B cell (primary cell): ENCODE measurements at regions not wholly inside any gene's neighbourhood (a gene's known extent, or its start where the extent isn't known, plus 50 kb on each side); places are given as distances from the start of the nearest gene placed in this dataset.
"Not testable (repeated sequence)": the region's sequence is repeated elsewhere in the genome, so short reads cannot be mapped to it uniquely, and the experiment has no call there.

Source experiments
- ATAC-seq: fragments of 200-7000 bp; cut with Tn5 transposase; one replicate; pipeline ENCODE4 v1.10.0; 2021; ENCODE audit warnings: low read depth, mild to moderate bottlenecking, moderate number of reproducible peaks, moderate library complexity
- CTCF ChIA-PET: fragments of 350-600 bp; sonication (Branson Sonifier 250); formaldehyde crosslinking; loops from one replicate; lab custom pipeline; 2021; ENCODE audit warnings: antibody characterized with exemption, inconsistent platforms; lab: Charles Lee
- POLR2A ChIA-PET: fragments of 350-600 bp; sonication (Branson Sonifier 250); formaldehyde crosslinking; loops from one replicate; lab custom pipeline; 2021; ENCODE audit warnings: antibody characterized with exemption; lab: Charles Lee
- DNase-seq: peaks from one replicate; pipeline ENCODE4 v3.0.0; 2013
- H2AFZ ChIP-seq: 2 replicates; pipeline ENCODE4 v1.6.1; 2012; ENCODE audit warnings: mild to moderate bottlenecking, low read depth, low read length; ENCODE audit not compliant: insufficient read depth, poor library complexity, severe bottlenecking
- H3K27ac ChIP-seq, 2 donors: 1 replicate in 1 of 2; 2 replicates in 1 of 2; pipeline ENCODE4 v1.5.1; 2012 to 2013; ENCODE audit warnings: low read length in 2 of 2, mild to moderate bottlenecking in 2 of 2, moderate library complexity in 1 of 2
- H3K27me3 ChIP-seq, 4 experiments: fragments of 200-600 bp in 1 of 4; sonication (generic) in 1 of 4; replicated peaks in 1 of 4; 1 replicate in 2 of 4; 2 replicates in 2 of 4; pipeline versions ENCODE4 v1.6.1 to v1.7.0; 2013 to 2016; ENCODE audit warnings: low read length in 3 of 4, mild to moderate bottlenecking in 2 of 4, mixed read lengths in 1 of 4, moderate library complexity in 1 of 4; ENCODE audit not compliant: insufficient read depth in 4 of 4, control insufficient read depth in 3 of 4; ENCODE audit errors: control extremely low read depth in 1 of 4
- H3K36me3 ChIP-seq, 2 experiments: replicated peaks in 1 of 2; 1 replicate in 1 of 2; 2 replicates in 1 of 2; pipeline versions ENCODE4 v1.6.1 to v1.7.1; 2013; ENCODE audit warnings: low read length in 1 of 2; ENCODE audit not compliant: insufficient read depth in 2 of 2, control insufficient read depth in 1 of 2; ENCODE audit errors: control extremely low read depth in 1 of 2, extremely low read depth in 1 of 2
- H3K4me1 ChIP-seq, 2 donors: fragments of 200-600 bp in 1 of 2; sonication (generic) in 1 of 2; 1 replicate in 1 of 2; 2 replicates in 1 of 2; pipeline versions ENCODE4 v1.5.1 to v1.6.1; 2013 to 2017; ENCODE audit warnings: low read length in 2 of 2; ENCODE audit not compliant: control insufficient read depth in 2 of 2, insufficient read depth in 2 of 2
- H3K4me2 ChIP-seq: replicated peaks from 2 replicates; pipeline ENCODE3; 2012; ENCODE audit warnings: mild to moderate bottlenecking, low read depth, low read length; ENCODE audit not compliant: poor library complexity, severe bottlenecking
- H3K4me3 ChIP-seq, 5 experiments: fragments of 200-600 bp in 1 of 5; sonication (generic) in 1 of 5; 1 replicate in 3 of 5; 2 replicates in 2 of 5; pipeline versions ENCODE4 v1.5.1 to v1.7.0; 2011 to 2016; ENCODE audit warnings: low read length in 4 of 5, mild to moderate bottlenecking in 4 of 5, low read depth in 2 of 5, control low read depth in 1 of 5, moderate library complexity in 1 of 5; ENCODE audit not compliant: insufficient read depth in 1 of 5; ENCODE audit errors: control extremely low read depth in 1 of 5, extremely low read depth in 1 of 5
- H3K79me2 ChIP-seq: fragments of 200-600 bp; sonication (generic); one replicate; pipeline ENCODE4 v1.6.0; 2016; ENCODE audit warnings: low read length; ENCODE audit not compliant: control insufficient read depth, insufficient read depth
- H3K9ac ChIP-seq: fragments of 200-600 bp; sonication (generic); 2 replicates; pipeline ENCODE4 v1.6.1; 2017; ENCODE audit warnings: mild to moderate bottlenecking, low read length, moderate library complexity
- H3K9me3 ChIP-seq, 3 donors: one replicate each; pipeline versions ENCODE4 v1.6.1 to v1.7.1; 2013; ENCODE audit warnings: low read length in 2 of 3; ENCODE audit not compliant: control insufficient read depth in 2 of 3, insufficient read depth in 1 of 3; ENCODE audit errors: control extremely low read depth in 1 of 3
- H4K20me1 ChIP-seq: 2 replicates; pipeline ENCODE4 v1.6.0; 2012; ENCODE audit warnings: mild to moderate bottlenecking, low read length; ENCODE audit not compliant: insufficient read depth, control insufficient read depth, poor library complexity, severe bottlenecking
- H3K27ac Mint-ChIP-seq: one replicate; pipeline ENCODE4 v1.8.0; 2021; ENCODE audit warnings: mixed read lengths
- H3K27me3 Mint-ChIP-seq: one replicate; pipeline ENCODE4 v1.8.0; 2021; ENCODE audit warnings: mixed read lengths
- H3K4me1 Mint-ChIP-seq: one replicate; pipeline ENCODE4 v1.8.0; 2021; ENCODE audit warnings: mixed read lengths
- H3K4me3 Mint-ChIP-seq: one replicate; pipeline ENCODE4 v1.8.0; 2021; ENCODE audit warnings: mixed read lengths
- H3K9me3 Mint-ChIP-seq: one replicate; pipeline ENCODE4 v1.8.0; 2022; ENCODE audit warnings: mixed read lengths; ENCODE audit not compliant: insufficient read depth
- EZH2 ChIP-seq: IDR thresholded peaks from 2 replicates; pipeline ENCODE4 v1.6.1; 2012; ENCODE audit warnings: borderline replicate concordance, low read depth, mild to moderate bottlenecking, moderate library complexity, low read length; ENCODE audit not compliant: insufficient read depth, poor library complexity, severe bottlenecking
- WGBS: methylation state at CpG from one replicate; pipeline ENCODE4 v1.1.5; 2013; ENCODE audit warnings: missing lambda C conversion rate; ENCODE audit not compliant: insufficient coverage; 5-methylcytosine and 5-hydroxymethylcytosine counted together
- intact Hi-C: fragments of 100-400 bp; cut with micrococcal nuclease; formaldehyde crosslinking; loops from one replicate; pipeline ENCODE4 v1.10.0; 2022
- TF ChIP-seq, protein P1 (sequence below): fragments of 200-600 bp; IDR thresholded peaks from one replicate; pipeline ENCODE4 v1.8.0; 2022; ENCODE audit warnings: antibody characterized with exemption, mild to moderate bottlenecking

DNA sequence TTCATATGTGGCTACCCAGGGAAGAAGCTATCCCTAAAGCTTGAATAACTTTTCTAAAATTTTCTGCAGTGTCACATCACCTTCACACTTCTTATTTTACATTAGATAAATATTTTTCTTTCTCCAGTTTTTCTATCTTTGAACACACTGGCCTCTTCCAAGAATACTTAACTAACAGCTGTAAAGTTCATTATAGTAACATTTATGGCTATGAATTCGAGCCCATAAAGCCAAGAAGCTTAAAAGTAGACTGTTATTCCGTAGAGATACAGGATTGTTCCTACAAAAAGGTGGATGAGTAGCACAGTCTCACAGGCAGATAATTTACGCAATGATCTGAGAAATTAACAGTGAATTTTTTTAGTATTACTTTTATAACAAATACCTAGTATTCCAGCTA, 55.7 kb upstream of the BMP5 start:
- Histone ChIP-seq H3K36me3 (no peaks in the 10 kb centered on the region), H4K20me1 (no peaks in the 10 kb centered on the region), H3K79me2 (no peaks in the 10 kb centered on the region), H3K27ac (no peak overlapping the region), H3K27me3 (no peaks in the 10 kb centered on the region), H3K4me3 (no peak overlapping the region), H2AFZ (no peak overlapping the region), H3K9ac (no peak overlapping the region), H3K9me3 (no peaks in the 10 kb centered on the region), H3K4me1 (no peaks in the 10 kb centered on the region), H3K4me2 (no peak overlapping the region)
- WGBS: 40% methylated on average over 1 of the region's 3 CpGs
- POLR2A ChIA-PET: no interaction called here
- no peaks in the 10 kb centered on the region for H3K27me3 Mint-ChIP-seq
- intact Hi-C loops: no loop called here
- no peak for TF ChIP-seq EZH2
- TF ChIP-seq, protein P1, sequence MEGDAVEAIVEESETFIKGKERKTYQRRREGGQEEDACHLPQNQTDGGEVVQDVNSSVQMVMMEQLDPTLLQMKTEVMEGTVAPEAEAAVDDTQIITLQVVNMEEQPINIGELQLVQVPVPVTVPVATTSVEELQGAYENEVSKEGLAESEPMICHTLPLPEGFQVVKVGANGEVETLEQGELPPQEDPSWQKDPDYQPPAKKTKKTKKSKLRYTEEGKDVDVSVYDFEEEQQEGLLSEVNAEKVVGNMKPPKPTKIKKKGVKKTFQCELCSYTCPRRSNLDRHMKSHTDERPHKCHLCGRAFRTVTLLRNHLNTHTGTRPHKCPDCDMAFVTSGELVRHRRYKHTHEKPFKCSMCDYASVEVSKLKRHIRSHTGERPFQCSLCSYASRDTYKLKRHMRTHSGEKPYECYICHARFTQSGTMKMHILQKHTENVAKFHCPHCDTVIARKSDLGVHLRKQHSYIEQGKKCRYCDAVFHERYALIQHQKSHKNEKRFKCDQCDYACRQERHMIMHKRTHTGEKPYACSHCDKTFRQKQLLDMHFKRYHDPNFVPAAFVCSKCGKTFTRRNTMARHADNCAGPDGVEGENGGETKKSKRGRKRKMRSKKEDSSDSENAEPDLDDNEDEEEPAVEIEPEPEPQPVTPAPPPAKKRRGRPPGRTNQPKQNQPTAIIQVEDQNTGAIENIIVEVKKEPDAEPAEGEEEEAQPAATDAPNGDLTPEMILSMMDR: no peak
- no peak overlapping the region for H3K4me3 Mint-ChIP-seq
- no peaks in the 10 kb centered on the region for H3K4me1 Mint-ChIP-seq
- DNase-seq: no peak
- CTCF ChIA-PET: no interaction called here
- no peak overlapping the region for H3K27ac Mint-ChIP-seq
- H3K9me3 Mint-ChIP-seq: peaks cover 2% of the 10 kb centered on the region
- no peak for ATAC-seq

DNA sequence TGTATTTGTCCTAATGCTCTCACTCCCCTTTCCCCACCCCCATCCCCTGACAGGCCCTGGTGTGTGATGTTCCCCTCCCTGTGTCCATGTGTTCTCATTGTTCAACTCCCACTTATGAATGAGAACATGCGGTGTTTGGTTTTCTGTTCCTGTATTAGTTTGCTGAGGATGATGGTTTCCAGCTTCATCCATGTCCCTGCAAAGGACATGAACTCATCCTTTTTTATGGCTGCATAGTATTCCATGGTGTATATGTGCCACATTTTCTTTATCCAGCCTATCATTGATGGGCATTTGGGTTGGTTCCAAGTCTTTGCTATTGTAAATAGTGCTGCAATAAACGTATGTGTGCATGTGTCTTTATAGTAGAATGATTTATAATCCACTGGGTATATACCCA, 52.3 kb upstream of the BMP5 start:
- H3K36me3 ChIP-seq, POLR2A ChIA-PET, H3K4me2 ChIP-seq, H3K9ac ChIP-seq, ATAC-seq, H3K79me2 ChIP-seq, H3K27ac Mint-ChIP-seq, CTCF ChIA-PET, H3K9me3 Mint-ChIP-seq, H4K20me1 ChIP-seq, H3K27me3 Mint-ChIP-seq, H3K4me1 Mint-ChIP-seq, H3K4me3 Mint-ChIP-seq, H3K27ac ChIP-seq, DNase-seq, H3K9me3 ChIP-seq, H3K4me3 ChIP-seq, H2AFZ ChIP-seq, H3K27me3 ChIP-seq, H3K4me1 ChIP-seq, intact Hi-C loops: not testable (repeated sequence)
- no CpG with 5 or more reads among the region's 2 CpGs for WGBS
